ENCODE measurements at regions not wholly inside any gene's neighbourhood (a gene's known extent, or its start where the extent isn't known, plus 50 kb on each side); places are given as distances from the start of the nearest gene placed in this dataset.

- TF ChIP-seq, protein P1, sequence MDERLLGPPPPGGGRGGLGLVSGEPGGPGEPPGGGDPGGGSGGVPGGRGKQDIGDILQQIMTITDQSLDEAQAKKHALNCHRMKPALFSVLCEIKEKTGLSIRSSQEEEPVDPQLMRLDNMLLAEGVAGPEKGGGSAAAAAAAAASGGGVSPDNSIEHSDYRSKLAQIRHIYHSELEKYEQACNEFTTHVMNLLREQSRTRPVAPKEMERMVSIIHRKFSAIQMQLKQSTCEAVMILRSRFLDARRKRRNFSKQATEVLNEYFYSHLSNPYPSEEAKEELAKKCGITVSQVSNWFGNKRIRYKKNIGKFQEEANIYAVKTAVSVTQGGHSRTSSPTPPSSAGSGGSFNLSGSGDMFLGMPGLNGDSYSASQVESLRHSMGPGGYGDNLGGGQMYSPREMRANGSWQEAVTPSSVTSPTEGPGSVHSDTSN (CRISPR knock-in tag; IDR thresholded peaks at IDR 0.05; ENCODE audit: low read depth), result no peak
- TF ChIP-seq, protein P1 (tag; conservative IDR thresholded peaks at IDR 0.05; ENCODE audit: low read depth), result peak; percentile 66
- peak; percentile 32; the same call in 1 of the 2 replicates for TF ChIP-seq EP300 (IDR thresholded peaks at IDR 0.05; ENCODE audit: low read length)
- peak; percentile 89 for TF ChIP-seq MAFK (IDR thresholded peaks at IDR 0.05; ENCODE audit: low read length)
- TF ChIP-seq MEIS2 (IDR thresholded peaks at IDR 0.05; ENCODE audit: partially characterized antibody), result peak; percentile 76
- TF ChIP-seq MAFG (tag; conservative IDR thresholded peaks at IDR 0.05), result peak; percentile 99
- peak; percentile 92 for TF ChIP-seq NFE2L1 (tag; IDR thresholded peaks at IDR 0.05; ENCODE audit: borderline replicate concordance, low read depth)
- TF ChIP-seq JUN (IDR thresholded peaks at IDR 0.05; ENCODE audit: borderline replicate concordance, low read depth, low read length), result 0 out of 2 replicates have a peak, but pooled peaks have one; percentile 42
- no peak for TF ChIP-seq JUN (CRISPR knock-in tag; IDR thresholded peaks at IDR 0.05; ENCODE audit: borderline replicate concordance)
- peak; percentile 64 for TF ChIP-seq ARID1B (IDR thresholded peaks at IDR 0.05)
- peak; percentile 47; the same call in 1 of the 2 replicates for TF ChIP-seq SOX6 (IDR thresholded peaks at IDR 0.05)
- TF ChIP-seq ELK1 (CRISPR knock-in tag; IDR thresholded peaks at IDR 0.05), result no peak
- no peak for TF ChIP-seq RBM14 (IDR thresholded peaks at IDR 0.05; ENCODE audit: borderline replicate concordance, insufficient read depth, low read depth, low read length)
- TF ChIP-seq JUND (IDR thresholded peaks at IDR 0.05; ENCODE audit: borderline replicate concordance, low read depth, low read length), result peak; percentile 59; the same call in 1 of the 2 replicates
- peak; percentile 72 for TF ChIP-seq JUND (tag; IDR thresholded peaks at IDR 0.05; ENCODE audit: borderline replicate concordance, low read depth, low read length)
Measured at GRCh38 chrX:138925330-138925729, 213.8 kb upstream of the FGF13 start (continued).
